Activated CD8-positive, alpha-beta memory T cell treated with anti-CD3 and anti-CD28 coated beads for 1 hour (primary cell): ENCODE measurements at regions not wholly inside any gene's neighbourhood (a gene's known extent, or its start where the extent isn't known, plus 50 kb on each side); places are given as distances from the start of the nearest gene placed in this dataset.
"Not testable (repeated sequence)": the region's sequence is repeated elsewhere in the genome, so short reads cannot be mapped to it uniquely, and the experiment has no call there.

Experiments
- DNase-seq, 2 donors: peaks; one replicate each; pipeline ENCODE4 v3.0.0-alpha.2; 2020; ENCODE audit warnings: low read depth in 1 of 2; ENCODE audit errors: extremely low read depth in 1 of 2

DNA sequence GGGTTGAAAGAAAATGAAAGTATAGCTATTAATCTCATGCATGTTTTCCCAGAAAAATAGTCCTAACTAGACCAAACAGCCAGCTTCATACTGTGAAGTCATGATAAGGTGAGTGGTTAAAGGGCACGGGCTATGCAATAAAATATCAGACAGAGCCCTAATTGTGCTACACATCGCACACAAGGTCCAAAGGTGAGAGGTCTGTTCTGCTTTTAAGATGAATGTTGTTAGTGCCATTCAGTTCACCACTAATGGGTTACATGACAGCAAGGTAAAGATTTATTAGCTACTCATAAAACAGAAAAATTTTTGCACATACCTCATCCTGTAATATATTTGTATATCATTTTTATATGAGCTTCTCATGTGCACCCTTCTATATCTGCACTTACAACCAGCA lies 105.0 kb upstream of the STK17B start:
- no peak for DNase-seq

- no peak for DNase-seq
Observed at GRCh38 chr2:196277002-196277401, 105.6 kb upstream of the STK17B start.

- no peak for DNase-seq
Observed at GRCh38 chr2:196278491-196278911, 107.1 kb upstream of the STK17B start.

GRCh38 chr2:196279541-196279940 lies 108.2 kb upstream of the STK17B start:
- DNase-seq: no peak

- DNase-seq: no peak
Observed at GRCh38 chr2:196284144-196284844, 112.9 kb upstream of the STK17B start.

DNA sequence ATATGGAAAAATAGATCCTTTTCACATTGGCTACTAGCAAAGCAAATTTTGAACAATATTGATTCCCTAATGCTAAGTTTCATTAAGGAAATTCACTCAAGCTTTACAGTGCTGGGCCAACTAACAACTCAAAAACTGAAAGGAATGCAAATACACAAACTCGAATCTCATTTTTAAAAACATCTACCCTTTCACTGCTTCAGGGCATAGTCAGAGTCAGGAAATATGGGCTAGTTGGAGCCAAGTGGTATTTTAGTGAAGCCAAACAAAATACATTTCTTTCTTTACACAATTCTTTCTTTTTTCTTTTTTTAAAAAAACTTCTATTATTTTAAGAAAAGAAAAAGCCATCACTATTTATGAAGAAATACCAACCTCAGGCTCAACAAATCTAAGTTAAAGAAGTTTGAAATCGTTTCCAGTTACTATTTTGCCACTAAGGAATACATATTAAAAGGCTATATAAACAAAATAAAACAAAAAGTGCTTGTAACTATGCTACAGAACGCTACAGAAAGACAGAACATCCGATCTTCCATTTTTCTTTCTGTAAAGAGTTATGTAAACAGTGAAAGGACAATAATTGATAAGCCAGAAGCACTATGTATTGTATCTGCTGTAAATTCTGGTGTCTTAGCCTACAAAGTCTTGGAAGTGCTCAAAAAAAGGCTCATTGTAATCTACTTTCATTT lies 113.6 kb upstream of the STK17B start:
- no peak for DNase-seq

DNA sequence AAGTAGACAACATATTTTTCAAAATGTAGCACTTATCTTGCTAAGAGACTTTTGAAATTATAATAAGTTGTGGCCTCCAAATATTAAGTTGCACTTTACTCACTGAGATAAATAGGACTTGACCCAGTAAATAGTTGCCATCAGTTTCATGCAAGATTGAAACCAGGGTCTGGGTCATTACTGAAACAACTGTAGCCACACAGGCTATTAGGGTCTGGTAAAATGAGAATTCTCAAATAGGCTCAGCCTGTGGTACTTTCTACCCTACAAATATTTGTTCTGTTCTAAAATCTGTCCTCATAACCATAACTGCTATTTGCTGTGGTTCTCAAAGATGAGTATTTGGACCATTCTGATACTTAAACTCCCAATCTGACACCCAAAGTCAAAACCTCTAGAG lies 115.4 kb upstream of the STK17B start:
- no peak for DNase-seq

DNA sequence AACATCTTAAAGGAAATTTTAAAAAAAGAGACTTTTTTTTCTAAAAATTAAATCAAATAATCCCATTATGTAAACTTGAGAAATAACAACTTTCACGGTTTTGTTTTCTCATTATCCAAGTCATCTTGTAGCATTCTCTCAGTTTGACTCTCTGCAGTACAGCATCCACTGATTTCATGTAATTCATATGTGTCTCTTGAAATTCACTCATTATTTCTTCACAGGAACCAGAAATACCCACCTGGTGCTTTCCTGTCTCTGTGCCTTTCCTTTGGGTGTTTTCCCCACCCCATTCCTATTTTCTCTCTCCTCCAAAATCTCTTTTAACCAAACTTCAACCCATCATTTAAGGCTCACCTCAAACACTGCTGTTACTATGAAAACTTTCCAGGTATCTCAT lies 116.1 kb upstream of the STK17B start:
- DNase-seq: no peak

DNA sequence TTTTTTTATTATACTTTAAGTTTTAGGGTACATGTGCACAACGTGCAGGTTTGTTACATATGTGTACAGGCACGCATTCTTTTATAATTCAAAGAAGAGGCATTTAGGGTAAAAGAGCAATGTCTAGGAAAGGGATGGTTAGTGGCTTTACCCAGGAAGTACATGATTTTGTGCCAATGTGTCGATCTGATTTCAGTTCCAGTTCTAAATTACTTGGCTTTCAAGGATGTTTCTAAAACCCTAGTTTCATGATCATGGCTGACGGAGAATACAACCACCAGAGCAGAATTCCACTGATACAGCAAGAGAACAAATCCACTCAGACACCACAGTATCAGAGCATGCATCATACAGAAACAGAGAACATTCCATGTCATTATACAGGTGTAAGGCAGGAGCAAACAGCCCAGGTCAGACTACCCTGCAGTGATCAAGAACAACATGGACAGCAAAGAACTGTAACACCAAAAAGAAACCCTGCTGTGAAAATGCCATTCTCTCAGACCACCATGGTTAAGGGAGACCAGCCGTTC lies 116.7 kb upstream of the STK17B start:
- DNase-seq: no peak

- no peak for DNase-seq
Observed at GRCh38 chr2:196289000-196289399, 117.6 kb upstream of the STK17B start.

- no peak for DNase-seq
Observed at GRCh38 chr2:196290136-196290535, 118.8 kb upstream of the STK17B start.

GRCh38 chr2:196290569-196290968 lies 119.2 kb upstream of the STK17B start:
- no peak for DNase-seq

GRCh38 chr2:196291426-196291825 lies 120.0 kb upstream of the STK17B start:
- DNase-seq: no peak

DNA sequence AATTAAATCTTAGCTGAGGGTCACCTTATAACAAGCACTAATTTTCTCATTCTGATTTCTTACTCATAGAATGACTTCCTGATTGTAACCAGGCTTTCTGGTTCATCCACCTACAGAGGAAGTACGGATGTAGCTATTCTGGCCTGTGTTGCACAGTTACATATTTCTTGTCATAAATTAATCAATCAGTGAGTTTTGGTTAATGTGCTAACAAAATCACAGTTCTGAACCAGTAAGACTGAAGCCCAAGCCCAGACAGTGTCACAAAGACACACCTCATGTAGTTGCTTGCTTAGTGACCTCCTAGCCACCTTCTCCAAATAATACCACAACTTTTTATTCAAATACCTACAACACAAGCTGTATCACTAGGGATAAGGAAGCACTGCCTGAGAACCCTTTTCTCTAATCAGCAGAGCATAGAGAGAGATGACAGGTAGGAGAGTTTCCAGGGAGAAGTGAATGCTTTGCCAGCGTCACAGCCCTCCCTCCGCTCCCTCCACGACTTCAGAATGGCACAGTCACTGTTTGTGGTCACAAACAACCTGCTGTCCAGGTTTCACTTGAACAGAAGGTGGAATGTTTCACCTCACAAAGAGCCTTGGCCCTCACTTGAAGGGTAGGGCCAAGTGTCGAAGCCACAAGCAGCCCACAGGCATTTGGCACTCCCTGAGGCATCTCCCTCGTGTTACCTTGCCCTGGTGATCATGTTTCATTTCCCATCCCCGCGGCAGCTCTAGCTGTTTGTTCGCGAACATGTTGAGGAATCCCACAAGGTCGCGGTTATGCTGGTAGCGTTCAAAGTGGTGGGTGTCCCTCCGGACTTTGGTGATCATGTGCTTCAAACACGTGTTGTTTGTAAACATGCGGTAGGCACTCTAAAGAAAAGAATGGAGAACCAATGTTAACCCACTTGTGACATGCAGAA lies 120.8 kb upstream of the STK17B start:
- no peak for DNase-seq

GRCh38 chr2:196293751-196294515 lies 122.6 kb upstream of the STK17B start:
- no peak for DNase-seq

GRCh38 chr2:196294516-196294909 lies 123.1 kb upstream of the STK17B start:
- DNase-seq: no peak

DNA sequence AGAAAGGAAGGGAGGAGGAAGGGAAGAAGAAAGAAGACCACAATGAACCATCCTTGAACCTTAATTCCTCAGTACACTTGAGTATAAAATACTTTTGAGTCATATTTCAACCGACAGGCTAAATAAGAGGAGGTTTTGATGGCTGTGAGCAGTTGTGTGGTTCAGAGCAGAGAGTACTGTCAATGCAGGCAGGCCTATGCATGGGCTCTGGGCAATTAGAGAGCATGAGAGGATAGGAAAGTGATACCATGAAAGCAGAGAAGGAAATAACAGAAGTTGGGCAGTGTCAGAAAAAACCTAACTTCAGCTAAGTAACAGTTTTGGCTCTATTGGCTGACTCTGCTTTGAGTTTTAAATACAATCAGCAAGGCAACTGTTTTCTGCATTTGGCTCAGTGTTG lies 123.6 kb upstream of the STK17B start:
- no peak for DNase-seq

GRCh38 chr2:196298106-196298723 lies 126.8 kb upstream of the STK17B start:
- DNase-seq: not testable (repeated sequence)

GRCh38 chr2:196307775-196308305 lies 136.5 kb upstream of the STK17B start:
- DNase-seq: no peak

DNA sequence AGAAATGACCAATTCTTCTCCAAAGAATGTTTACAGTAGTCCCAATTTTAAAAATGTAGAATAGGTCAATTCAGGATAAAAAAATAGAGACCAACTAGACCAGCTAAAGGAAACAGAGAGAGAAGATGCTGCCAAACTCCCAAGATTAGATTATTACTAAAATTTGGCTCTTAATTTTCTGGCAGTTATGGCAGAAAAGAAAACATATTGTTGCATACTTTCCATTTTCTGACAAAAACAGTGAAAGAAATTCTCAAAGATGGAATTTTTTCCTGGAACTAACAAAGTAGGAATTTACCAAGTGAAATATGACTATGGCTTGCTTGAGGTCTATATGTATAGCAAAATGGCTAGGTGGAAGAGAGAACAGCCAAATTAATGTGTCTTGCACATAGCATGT lies 138.3 kb upstream of the STK17B start:
- no peak for DNase-seq
